IMR-90 (cell line): ENCODE measurements at regions not wholly inside any gene's neighbourhood (a gene's known extent, or its start where the extent isn't known, plus 50 kb on each side); places are given as distances from the start of the nearest gene placed in this dataset.
"Not testable (repeated sequence)": the region's sequence is repeated elsewhere in the genome, so short reads cannot be mapped to it uniquely, and the experiment has no call there.

Source experiments
- ATAC-seq: fragments of 200-7000 bp; cut with Tn5 transposase; 2 replicates; pipeline ENCODE4 v1.9.1; 2020; ENCODE audit warnings: low read depth, mild to moderate bottlenecking, moderate library complexity
- BruUV-seq: library from RNA; stranded (reverse); fragments of 400-500 nt; replicated peaks from 2 replicates; lab custom pipeline; 2021; lab: Mats Ljungman, UMichigan
- CTCF ChIA-PET: fragments of 300-600 bp; formaldehyde crosslinking; extraction: SDS; loops from one replicate; lab custom pipeline; 2021; ENCODE audit warnings: antibody characterized with exemption; lab: Yijun Ruan, JAX
- POLR2A ChIA-PET: fragments of 300-600 bp; sonication (Branson Sonifier 250); formaldehyde crosslinking; loops from one replicate; lab custom pipeline; 2022; ENCODE audit warnings: antibody characterized with exemption; ENCODE audit not compliant: unreplicated experiment; lab: Charles Lee
- DNase-seq: peaks from one replicate; pipeline ENCODE4 v3.0.0; 2013
- H2AFZ ChIP-seq: replicated peaks from 2 replicates; pipeline ENCODE3; 2013; ENCODE audit warnings: low read length, mild to moderate bottlenecking; ENCODE audit not compliant: poor library complexity
- H2AK5ac ChIP-seq: 2 replicates; pipeline ENCODE4 v1.6.1; 2013; ENCODE audit warnings: low read depth, low read length, inconsistent platforms
- H2AK9ac ChIP-seq: replicated peaks from 2 replicates; pipeline ENCODE3; 2013; ENCODE audit warnings: mild to moderate bottlenecking, low read depth, low read length, moderate library complexity; ENCODE audit not compliant: poor library complexity
- H2BK120ac ChIP-seq: 2 replicates; pipeline ENCODE4 v1.6.1; 2013; ENCODE audit warnings: low read depth, low read length, inconsistent platforms
- H2BK15ac ChIP-seq: 3 replicates; pipeline ENCODE4 v1.6.1; 2013; ENCODE audit warnings: low read depth, low read length, inconsistent platforms
- H2BK20ac ChIP-seq: 2 replicates; pipeline ENCODE4 v1.6.1; 2013; ENCODE audit warnings: low read depth, mild to moderate bottlenecking, inconsistent platforms, low read length, moderate library complexity
- H2BK5ac ChIP-seq: 2 replicates; pipeline ENCODE4 v1.6.1; 2013; ENCODE audit warnings: mild to moderate bottlenecking, low read depth, low read length, inconsistent platforms; ENCODE audit not compliant: poor library complexity, severe bottlenecking
- H3K14ac ChIP-seq: replicated peaks from 2 replicates; pipeline ENCODE4 v1.6.1; 2013; ENCODE audit warnings: low read depth, low read length, inconsistent platforms
- H3K18ac ChIP-seq: 2 replicates; pipeline ENCODE4 v1.6.1; 2013; ENCODE audit warnings: low read depth, low read length, control low read depth
- H3K23ac ChIP-seq: 2 replicates; pipeline ENCODE4 v1.6.1; 2013; ENCODE audit warnings: low read depth, low read length, inconsistent platforms
- H3K27ac ChIP-seq: 2 replicates; pipeline ENCODE4 v1.5.1; 2013; ENCODE audit warnings: mild to moderate bottlenecking, control low read depth, low read length; ENCODE audit not compliant: insufficient read depth
- H3K27me3 ChIP-seq: 2 replicates; pipeline ENCODE4 v1.6.1; 2013; ENCODE audit warnings: low read length; ENCODE audit not compliant: control insufficient read depth, insufficient read depth
- H3K36me3 ChIP-seq: 2 replicates; pipeline ENCODE4 v1.6.1; 2013; ENCODE audit warnings: low read length, mixed read lengths; ENCODE audit not compliant: control insufficient read depth, insufficient read depth
- H3K4ac ChIP-seq: 2 replicates; pipeline ENCODE4 v1.6.1; 2013; ENCODE audit warnings: low read depth, low read length, inconsistent platforms
- H3K4me1 ChIP-seq: 2 replicates; pipeline ENCODE4 v1.6.1; 2013; ENCODE audit warnings: low read length, mixed read lengths; ENCODE audit not compliant: control insufficient read depth, insufficient read depth
- H3K4me2 ChIP-seq: 2 replicates; pipeline ENCODE4 v1.6.1; 2013; ENCODE audit warnings: low read depth, mild to moderate bottlenecking, control low read depth, low read length, moderate library complexity
- H3K4me3 ChIP-seq: 2 replicates; pipeline ENCODE4 v1.5.1; 2013; ENCODE audit warnings: low read depth, mild to moderate bottlenecking, control low read depth, low read length, moderate library complexity; ENCODE audit not compliant: insufficient read depth
- H3K56ac ChIP-seq: 2 replicates; pipeline ENCODE4 v1.6.1; 2013; ENCODE audit warnings: low read length, inconsistent platforms; ENCODE audit not compliant: insufficient read depth; ENCODE audit errors: extremely low read depth
- H3K79me1 ChIP-seq, 2 experiments: 2 replicates each; pipeline ENCODE4 v1.6.1; 2013; ENCODE audit warnings: low read length in 2 of 2, inconsistent platforms in 1 of 2, low read depth in 1 of 2
- H3K9ac ChIP-seq: 2 replicates; pipeline ENCODE4 v1.6.1; 2013; ENCODE audit warnings: low read depth, low read length, control low read depth
- H3K9me1 ChIP-seq: 2 replicates; pipeline ENCODE4 v1.6.1; 2013; ENCODE audit warnings: low read length, inconsistent platforms; ENCODE audit not compliant: insufficient read depth
- H3K9me3 ChIP-seq: 2 replicates; pipeline ENCODE4 v1.6.1; 2013; ENCODE audit warnings: low read length; ENCODE audit not compliant: control insufficient read depth, insufficient read depth
- H4K20me1 ChIP-seq: 2 replicates; pipeline ENCODE4 v1.6.1; 2013; ENCODE audit warnings: low read length, inconsistent platforms; ENCODE audit not compliant: insufficient read depth
- H4K5ac ChIP-seq: 2 replicates; pipeline ENCODE4 v1.6.1; 2013; ENCODE audit warnings: mild to moderate bottlenecking, low read depth, low read length, control low read depth
- H4K8ac ChIP-seq, 2 experiments: 2 replicates each; pipeline ENCODE4 v1.6.1; 2013; ENCODE audit warnings: low read depth in 2 of 2, low read length in 2 of 2, control low read depth in 1 of 2, inconsistent platforms in 1 of 2
- H4K91ac ChIP-seq: 2 replicates; pipeline ENCODE4 v1.6.1; 2013; ENCODE audit warnings: low read depth, low read length, inconsistent platforms; ENCODE audit not compliant: insufficient read depth
- WGBS, 2 experiments: methylation state at CpG; one replicate each; pipeline versions ENCODE4 v1.1.5 to v1.1.7; 2013; ENCODE audit warnings: missing lambda C conversion rate in 2 of 2; ENCODE audit not compliant: insufficient read length in 1 of 2; ENCODE audit errors: extremely low coverage in 2 of 2; 5-methylcytosine and 5-hydroxymethylcytosine counted together
- dilution Hi-C: fragments of 300-500 bp; cut with HindIII; formaldehyde crosslinking; loops from one replicate; pipeline ENCODE4 v1.14.3; 2018; ENCODE audit warnings: low sequenced_read_pairs; ENCODE audit not compliant: unreplicated experiment
- in situ Hi-C: fragments of 300-500 bp; cut with MboI; formaldehyde crosslinking; loops from 3 replicates; pipeline ENCODE4 v1.14.3; 2019; ENCODE audit warnings: low sequenced_read_pairs, inconsistent platforms, mixed read lengths
- intact Hi-C: fragments of 100-400 bp; cut with micrococcal nuclease; formaldehyde crosslinking; loops from 2 replicates; pipeline ENCODE4 v1.10.0; 2022

DNA sequence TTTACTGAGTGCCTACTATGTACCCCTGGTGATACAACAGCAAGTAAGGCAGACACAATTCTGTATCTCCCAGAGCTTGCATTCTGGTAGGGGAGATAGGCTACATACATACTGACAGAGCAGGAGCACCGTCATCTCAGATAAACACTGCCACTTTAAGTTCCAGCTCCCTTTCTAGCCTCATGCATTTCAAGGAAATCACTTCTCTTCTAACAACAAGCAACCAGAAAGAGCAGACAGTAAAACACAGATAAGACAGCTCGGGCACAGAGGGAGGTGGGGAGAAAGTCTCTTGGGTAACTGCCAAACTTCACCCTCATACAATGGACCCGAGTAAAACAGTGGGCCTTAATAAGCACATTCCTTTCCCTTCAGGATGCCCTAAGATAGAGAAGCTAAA is 169.6 kb downstream of the UTP18 start:
- H3K27me3 ChIP-seq, H2AFZ ChIP-seq, dilution Hi-C loops, DNase-seq, BruUV-seq, H3K9me1 ChIP-seq, in situ Hi-C loops, H3K4me1 ChIP-seq, POLR2A ChIA-PET, H3K14ac ChIP-seq, H3K18ac ChIP-seq, H3K4me3 ChIP-seq, H2BK5ac ChIP-seq, H2BK20ac ChIP-seq, H3K79me1 ChIP-seq, H3K9me3 ChIP-seq, H2AK5ac ChIP-seq, H3K27ac ChIP-seq, CTCF ChIA-PET, H3K4ac ChIP-seq, H2BK15ac ChIP-seq, ATAC-seq, H4K91ac ChIP-seq, H3K9ac ChIP-seq, H2BK120ac ChIP-seq, H3K23ac ChIP-seq, H2AK9ac ChIP-seq, H4K20me1 ChIP-seq, H3K36me3 ChIP-seq, H3K4me2 ChIP-seq, H3K56ac ChIP-seq, H4K5ac ChIP-seq, H4K8ac ChIP-seq, intact Hi-C loops: not testable (repeated sequence)
- no CpG with 5 or more reads among the region's 3 CpGs for WGBS, 2 experiments
